Activated T-cell treated with anti-CD3 and anti-CD28 coated beads for 1 hour (primary cell): ENCODE measurements at regions not wholly inside any gene's neighbourhood (a gene's known extent, or its start where the extent isn't known, plus 50 kb on each side); places are given as distances from the start of the nearest gene placed in this dataset.

ENCODE experiments used
- DNase-seq: peaks from one replicate; pipeline ENCODE4 v3.0.0-alpha.2; 2020; ENCODE audit warnings: low read depth

- DNase-seq = no peak
Observed at GRCh38 chr2:18829976-18830375, 240.6 kb upstream of the NT5C1B start.

- no peak for DNase-seq
Observed at GRCh38 chr2:18829251-18829902, 240.0 kb upstream of the NT5C1B start.

GRCh38 chr2:18828296-18828695, 238.9 kb upstream of the NT5C1B start:
- no peak for DNase-seq

GRCh38 chr2:18825838-18826237, 236.5 kb upstream of the NT5C1B start:
- no peak for DNase-seq

DNA sequence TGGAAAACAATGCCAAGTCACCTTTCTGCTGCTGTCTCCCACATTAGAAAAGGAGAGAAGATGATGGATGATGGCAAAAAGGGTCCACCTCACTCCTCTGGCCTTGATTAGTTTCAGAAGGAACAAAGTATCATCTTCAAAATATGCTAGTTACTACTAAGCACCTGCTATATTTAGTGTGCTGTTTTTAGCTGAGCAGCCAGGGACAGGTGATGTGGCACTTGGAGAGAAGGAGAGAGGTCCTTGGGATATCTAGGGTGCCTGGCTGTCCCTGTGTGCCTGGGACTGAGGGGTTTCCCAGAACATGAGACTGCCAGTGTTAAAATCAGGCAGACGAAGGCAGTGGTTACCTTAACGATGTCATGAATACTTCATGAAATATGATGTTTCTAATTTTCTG, 235.5 kb upstream of the NT5C1B start:
- no peak for DNase-seq

GRCh38 chr2:18824325-18824790, 235.0 kb upstream of the NT5C1B start:
- no peak for DNase-seq

GRCh38 chr2:18821431-18821830, 232.1 kb upstream of the NT5C1B start:
- no peak for DNase-seq

GRCh38 chr2:18820966-18821365, 231.6 kb upstream of the NT5C1B start:
- DNase-seq = no peak

GRCh38 chr2:18819566-18819965, 230.2 kb upstream of the NT5C1B start:
- no peak for DNase-seq

GRCh38 chr2:18814387-18814786, 225.0 kb upstream of the NT5C1B start:
- no peak for DNase-seq

DNA sequence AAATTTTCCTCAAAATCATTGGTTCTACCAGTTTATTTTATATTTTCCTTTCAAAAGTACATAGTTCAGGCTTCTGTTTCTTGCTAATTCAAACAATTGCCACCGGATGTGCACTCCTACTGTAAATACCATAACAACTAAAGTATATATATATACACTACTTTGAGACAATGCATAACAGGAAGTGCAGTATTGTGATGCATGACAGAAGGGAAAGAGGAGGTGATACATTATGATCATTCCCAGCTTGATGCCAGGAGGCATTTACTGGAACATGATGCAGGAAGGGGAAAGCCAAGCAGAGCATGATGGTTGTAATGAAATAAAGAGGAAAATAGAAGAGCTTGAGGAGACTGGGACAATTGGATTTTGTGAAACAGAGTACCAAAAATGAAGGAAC, 215.2 kb upstream of the NT5C1B start:
- no peak for DNase-seq

DNA sequence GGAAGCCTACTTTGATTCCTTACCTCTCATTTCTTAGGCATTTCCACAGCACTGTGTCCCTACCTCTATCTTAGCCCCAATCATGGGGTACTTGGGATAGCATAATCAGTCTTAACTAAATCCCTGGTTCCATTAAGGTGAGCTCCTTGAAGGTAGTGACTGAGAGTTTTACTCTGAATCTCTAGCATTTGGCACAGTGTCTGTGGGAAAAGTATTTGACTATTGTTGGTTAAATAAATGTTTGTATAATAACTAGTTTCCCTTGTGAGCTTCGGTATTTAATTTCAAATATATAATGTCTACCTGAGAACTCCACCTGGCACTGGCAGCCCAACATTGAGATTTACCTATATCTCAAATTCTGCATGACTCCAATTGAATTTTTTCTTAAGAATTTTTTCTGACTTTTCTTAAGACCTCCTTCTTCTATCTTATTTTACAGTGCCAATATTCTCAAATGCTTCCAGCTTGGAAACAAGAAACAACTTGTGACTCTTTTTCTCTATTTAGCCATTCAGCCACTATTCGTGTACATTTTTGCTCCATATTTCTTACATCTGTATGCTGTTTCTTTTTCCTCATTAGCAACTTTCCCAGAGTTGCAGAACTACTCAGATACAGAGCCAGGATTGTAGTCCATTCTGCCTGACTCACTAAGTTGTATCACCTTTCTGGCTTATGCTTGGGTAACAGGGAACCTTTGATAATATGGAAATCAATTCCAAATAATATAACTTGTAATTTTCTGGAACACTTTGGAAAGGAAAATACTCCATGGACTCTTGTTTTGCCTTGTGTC, 214.0 kb upstream of the NT5C1B start:
- DNase-seq = no peak

- DNase-seq = no peak
Observed at GRCh38 chr2:18800240-18800971, 211.0 kb upstream of the NT5C1B start.

GRCh38 chr2:18799397-18799796, 210.0 kb upstream of the NT5C1B start:
- no peak for DNase-seq

- DNase-seq = no peak
Observed at GRCh38 chr2:18797133-18797845, 207.9 kb upstream of the NT5C1B start.

- no peak for DNase-seq
Observed at GRCh38 chr2:18795906-18796305, 206.5 kb upstream of the NT5C1B start.

DNA sequence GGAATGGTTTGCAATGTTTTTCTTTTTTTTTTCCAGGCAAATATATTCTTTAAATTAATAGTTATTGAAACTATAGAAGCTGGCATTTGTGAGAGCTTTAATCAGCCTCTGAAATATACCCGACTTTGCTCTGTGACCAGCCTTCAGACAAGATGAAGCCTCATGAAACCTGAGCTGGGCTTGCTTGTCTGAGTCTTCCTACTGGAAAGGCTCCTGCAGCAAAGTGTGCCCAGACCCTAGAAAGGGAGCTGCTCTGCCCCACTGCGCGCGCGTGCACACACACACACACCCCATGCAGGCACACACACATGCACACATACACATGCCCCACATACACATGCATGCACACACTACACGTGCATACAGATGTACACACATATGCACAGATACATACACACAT, 203.3 kb upstream of the NT5C1B start:
- DNase-seq = no peak

GRCh38 chr2:18792226-18792629, 202.9 kb upstream of the NT5C1B start:
- no peak for DNase-seq

DNA sequence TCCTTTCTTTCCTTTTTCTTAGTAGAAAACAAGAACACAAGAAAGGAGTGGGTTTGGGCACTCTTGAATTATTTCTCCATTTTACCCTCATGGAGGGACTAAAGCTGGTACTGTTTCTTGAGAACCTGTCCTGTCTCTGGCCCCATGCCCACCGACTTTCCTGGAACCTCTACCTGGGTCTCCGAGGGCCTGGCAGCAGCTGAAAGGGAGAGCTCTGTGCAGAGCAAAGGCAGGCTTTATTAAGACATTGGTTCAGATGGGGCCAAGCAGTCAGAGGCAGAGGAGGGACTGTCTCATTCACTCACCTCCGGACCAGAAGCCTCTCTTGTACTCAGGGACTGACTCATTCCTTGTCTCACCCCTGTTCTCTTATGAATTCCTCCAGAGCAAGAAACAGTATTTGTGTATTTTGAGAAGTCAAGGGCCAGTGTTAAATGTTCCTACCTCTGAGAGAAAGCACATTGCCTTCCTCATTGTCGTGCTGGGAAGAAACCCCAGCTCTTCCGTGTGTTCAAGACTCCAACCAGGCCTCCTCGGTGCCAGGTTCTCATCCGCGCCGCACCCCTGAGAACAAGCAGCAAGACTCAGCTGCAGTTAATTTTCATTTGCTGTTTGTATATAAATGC, 201.9 kb upstream of the NT5C1B start:
- no peak for DNase-seq

- no peak for DNase-seq
Observed at GRCh38 chr2:18790509-18791171, 201.3 kb upstream of the NT5C1B start.

DNA sequence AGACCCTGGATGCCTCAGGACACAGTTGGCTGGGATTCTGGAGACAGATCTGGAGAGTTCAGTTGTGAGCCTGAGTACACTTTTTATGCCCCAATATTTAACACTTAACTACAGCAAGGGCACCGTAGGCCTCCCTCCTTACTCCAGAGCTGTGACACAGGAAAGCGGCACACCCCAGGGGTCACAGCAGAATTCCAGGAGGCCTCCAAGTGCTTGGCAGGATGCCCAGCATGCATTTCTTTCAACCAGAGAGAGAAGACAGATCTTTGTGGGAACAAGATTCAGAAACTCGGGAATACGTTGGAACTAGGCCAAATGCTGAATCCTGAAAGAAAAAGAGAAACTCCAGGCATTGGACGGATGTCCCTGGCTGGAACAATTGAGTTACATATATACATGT, 199.2 kb upstream of the NT5C1B start:
- no peak for DNase-seq
